Fibroblast of upper back skin (primary cell): ENCODE measurements at regions not wholly inside any gene's neighbourhood (a gene's known extent, or its start where the extent isn't known, plus 50 kb on each side); places are given as distances from the start of the nearest gene placed in this dataset.

Source experiments
- DNase-seq: peaks from one replicate; pipeline ENCODE4 v3.0.0-alpha.2; 2013

DNA sequence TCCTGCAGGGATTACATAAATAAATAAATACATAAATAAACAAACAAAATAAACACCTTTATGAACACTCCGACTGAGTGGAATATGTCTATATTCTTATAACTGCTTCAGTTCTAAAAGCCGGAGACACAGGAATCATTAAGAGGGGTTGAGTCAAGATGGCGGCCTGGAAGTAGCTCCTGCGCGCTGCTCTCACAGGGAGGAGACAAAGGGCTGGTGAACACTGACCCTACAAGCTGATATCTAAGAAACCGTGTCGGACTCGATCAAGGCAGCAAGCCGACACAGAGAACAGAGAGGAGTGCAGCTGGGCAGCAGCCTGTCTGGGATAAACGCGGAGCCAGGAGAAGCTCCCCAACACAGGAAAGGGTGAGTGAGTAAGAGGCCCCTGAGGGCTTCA is 1098.6 kb upstream of the NCAM2 start:
- DNase-seq = no peak

DNA sequence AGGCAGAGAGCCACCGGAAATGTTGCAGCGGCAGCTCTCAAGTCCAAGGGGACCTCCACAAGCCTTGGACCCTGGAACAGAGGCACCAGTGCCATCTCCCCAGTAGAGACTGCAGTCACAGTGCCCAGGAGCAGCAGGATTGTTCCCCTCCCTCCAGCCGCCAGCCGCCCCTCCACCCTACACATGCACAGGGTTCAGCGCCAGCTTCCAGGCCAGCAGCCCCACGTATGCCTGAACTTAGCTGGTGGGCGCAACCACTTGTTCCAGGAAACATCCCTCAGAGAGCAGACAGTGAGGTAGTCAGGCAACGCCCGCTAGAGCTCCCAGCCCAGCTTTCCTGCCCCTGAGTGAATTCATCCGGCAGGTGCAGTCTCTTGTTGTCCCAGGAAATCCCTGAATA is 1098.1 kb upstream of the NCAM2 start:
- DNase-seq = no peak

DNA sequence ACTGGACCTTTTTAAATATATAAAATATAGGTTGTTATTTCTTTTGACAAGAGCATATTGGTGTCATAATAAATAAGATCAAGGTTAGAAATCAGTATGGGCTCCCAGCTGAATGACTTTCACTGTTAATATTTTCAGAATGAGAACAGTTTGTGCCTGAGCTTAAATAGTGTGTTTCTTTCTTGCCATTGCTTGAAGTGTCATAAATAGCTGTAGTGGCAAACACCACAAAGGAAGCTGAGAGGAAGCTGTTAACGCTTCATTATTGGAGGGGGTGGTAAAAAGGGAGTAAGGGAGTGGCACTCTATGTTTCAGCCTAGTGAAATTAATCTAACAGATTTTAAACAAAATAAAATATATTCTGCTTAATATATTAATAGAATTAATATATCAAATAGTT is 1089.8 kb upstream of the NCAM2 start:
- no peak for DNase-seq

DNA sequence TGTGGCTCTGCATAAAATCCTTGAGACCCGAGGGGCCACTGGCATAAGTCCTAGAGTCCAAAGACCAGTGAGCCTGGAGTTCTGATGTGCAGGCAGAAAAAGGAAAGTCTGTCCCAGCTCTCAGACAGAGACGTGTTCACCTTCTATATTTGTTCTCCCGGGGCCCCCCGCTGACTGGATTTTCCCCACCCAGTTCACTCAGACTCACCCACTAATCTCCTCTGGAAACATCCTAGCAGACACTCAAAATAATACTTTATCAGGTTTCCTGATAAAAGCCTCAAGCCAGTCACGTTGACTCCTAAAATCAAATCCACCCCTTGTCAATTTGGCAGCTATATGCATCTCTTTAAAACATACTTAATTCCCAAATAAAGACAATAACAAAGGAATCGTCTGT is 1084.2 kb upstream of the NCAM2 start:
- no peak for DNase-seq

DNA sequence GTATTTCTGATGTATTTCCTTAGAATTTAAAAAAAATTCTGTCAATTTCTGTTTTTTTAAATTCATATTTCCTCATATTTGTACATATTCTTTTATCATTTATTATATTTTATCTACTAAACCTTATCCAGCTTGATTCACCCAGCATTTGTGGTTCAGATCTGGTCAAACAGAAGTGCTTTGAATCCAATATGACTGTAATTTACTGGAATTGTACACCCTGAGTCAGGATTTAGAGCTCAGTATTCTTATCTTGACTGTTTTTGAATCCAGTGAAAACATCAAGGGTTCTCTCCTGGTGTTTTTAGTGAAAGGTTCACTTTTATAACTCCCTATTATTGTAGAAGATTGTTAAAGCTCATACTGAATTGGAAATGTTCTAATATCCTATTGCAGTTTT is 1077.0 kb upstream of the NCAM2 start:
- DNase-seq = no peak

DNA sequence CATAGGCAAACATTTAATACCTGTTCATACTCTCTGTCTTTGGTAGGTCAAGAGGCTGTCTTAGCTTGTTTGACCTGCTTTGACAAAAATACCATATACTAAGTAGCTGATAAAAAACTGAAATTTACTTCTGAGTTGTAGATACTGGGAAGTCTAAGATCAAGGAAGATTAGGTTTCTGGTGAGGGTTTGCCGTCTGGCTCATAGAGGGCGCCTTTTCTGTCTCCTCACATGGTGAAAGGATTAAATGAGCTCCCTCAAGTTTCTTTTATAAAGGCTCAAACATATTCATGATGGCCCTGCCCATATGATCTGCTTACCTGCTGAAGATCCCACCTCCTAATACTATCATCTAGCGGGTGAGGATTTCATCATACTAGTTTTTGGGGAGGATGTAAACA is 1076.1 kb upstream of the NCAM2 start:
- DNase-seq = no peak

DNA sequence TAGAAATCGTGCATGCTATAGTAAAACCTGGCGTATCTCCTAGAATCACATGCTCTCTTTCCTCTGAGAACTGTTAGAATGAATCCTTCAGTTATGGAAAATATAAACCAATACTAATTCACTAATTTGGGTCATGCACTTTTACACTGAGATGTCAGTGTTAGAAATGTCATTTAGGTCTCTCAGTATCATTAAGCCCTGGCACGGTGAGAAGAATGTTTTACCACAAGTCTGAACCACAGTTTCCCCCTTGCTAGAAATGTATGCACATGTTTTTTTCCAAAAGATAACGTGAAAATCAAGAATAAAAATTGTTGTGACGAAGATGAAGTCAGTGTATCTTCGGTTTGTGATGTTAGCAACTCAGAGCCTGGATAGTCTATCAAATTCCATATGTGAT is 1062.7 kb upstream of the NCAM2 start:
- no peak for DNase-seq

DNA sequence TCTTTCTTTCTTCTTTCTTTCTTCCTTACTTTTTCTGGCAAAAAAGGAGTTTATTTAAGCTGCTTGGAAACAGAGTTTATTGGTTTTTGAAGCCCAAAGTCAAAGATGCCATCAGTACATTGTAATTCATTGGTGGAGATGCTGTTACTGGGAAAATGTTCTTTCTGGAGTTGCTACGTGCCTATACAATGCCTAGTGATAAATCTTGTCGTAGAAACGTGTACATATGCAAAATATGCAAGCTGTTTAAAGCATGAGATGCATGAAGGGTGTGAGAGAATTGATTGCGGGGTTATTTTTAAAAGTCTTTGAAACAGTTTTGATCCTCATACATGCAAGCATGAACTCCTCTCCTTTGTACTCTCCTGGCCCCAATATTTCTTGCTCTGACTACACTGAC is 1060.6 kb upstream of the NCAM2 start:
- DNase-seq = no peak

DNA sequence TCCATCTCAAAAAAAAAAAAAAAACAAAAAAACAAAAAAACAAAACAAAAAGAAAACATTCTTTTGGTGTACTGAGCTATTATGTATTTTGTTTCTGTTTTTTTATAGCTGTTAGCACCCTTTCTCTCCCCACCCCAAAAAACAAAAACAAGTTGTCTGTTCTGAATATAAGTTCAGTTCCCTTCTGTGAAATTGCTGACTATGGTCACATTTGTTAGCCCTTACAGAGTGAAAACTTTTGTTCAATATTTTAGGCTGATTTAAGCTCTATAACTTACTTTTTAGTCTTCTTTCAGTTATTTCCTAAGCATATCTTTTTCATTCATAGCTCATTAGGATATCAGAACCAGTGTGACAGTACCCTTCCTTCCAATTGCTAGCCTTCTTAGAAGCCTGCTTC is 1056.6 kb upstream of the NCAM2 start:
- DNase-seq = no peak

DNA sequence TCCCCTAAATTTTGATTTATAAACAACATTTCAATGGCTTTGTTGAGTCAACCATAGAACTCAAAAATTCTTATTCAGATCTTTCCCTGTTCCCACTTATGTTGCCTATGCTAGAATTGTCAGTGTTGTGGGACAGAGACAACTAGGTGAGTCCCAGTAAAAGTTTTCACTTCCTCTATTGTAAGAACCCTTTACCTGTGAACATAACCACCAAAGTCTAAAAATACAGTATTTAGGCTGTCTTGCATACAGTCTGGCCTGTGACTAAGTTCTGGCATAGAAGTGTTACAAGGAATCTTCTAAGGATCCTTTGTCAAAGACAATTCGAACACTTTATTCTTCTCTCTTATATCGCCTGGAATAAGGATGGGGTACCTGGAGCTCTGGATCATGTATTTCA is 1047.9 kb upstream of the NCAM2 start:
- DNase-seq = no peak

DNA sequence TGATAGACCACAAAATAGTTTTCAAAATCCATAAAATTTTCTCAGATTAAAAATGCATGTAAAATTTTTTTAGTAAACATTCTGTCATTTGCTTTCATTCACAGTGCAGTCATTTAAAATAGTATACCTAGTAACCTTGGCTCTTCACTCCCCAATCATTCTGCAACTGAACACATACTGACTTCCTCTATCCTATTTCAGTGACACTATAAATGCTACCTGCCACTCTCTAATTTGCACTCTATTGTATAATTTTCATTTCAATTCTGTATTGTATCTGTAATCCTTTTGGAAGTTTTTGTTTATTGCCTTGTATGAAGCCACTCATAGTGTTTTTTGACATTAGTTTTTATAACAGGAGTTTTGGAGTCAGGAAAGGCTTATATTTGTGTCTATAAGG is 1029.1 kb upstream of the NCAM2 start:
- DNase-seq = no peak

DNA sequence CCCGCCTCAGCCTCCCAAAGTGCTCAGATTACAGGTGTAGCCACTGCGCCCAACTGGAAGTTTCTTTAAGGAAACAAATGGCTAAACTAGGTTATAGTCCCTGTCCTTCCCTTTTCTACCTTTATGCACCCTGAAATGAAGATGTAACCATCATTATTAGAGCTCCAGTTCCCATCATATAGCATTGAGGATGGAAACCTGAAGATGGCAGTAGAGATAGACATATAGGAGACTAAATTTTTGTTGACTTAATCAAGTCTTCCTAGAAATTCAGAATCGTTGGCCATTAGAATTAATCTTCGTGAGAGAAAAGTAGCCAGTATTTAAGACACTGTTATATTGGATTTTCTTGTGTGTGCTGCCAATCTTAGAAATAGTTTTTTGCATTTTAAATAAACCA is 1016.3 kb upstream of the NCAM2 start:
- DNase-seq = no peak

DNA sequence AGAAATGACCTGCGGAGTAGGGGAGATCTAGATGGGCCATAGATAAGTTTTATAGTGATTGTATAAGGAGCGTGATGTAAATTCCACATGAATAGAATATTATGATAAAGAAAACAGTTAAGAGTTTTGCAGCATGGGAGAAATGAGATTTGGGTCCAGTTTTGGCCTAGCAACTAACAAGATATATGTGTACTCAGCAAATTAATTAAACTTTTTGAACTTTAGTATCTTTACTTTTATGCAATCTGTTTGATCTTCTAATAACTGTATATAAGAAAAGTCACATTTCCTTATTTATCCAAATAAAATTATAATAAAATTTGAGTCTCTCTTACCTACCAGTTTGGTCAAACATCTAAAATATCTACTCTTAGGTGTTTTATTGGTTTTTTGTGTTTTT is 1011.8 kb upstream of the NCAM2 start:
- DNase-seq = no peak

DNA sequence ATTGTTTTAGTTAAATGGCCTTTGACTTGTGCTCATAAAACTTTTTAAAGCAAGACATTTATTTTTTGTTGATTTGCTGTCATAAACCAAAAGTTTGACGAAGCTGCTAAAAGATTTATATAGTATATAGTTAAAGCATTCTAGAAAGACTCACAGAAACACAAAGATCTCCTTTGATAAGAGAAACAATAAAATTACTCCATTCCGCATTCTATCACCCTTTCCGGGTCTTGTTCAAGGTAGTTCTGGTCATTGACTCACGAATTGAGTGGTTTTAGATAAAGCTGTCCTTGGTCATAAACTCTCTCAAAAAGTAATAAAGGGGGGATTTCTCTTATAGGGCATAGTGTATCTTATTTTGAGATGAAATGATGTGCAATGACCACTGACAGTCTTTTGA is 1010.5 kb upstream of the NCAM2 start:
- DNase-seq = no peak

DNA sequence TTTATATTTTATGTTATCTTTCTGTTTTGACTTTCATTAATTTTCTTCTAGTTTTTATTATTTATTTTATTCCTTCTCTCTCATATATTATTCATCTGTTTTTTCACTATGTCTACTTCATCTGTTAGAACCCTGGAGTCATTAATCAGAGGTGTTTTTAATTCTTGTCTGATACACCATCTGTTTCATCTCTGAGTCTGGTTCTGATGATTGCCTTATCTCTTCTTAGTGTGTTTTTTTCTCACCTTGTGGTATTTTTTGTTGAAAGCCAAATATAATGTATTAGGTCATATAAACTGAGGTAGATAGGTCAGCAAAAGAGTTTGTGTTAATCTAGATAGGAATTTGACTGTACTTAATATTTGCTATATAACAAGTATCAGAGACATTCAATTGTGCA is 1005.7 kb upstream of the NCAM2 start:
- no peak for DNase-seq

DNA sequence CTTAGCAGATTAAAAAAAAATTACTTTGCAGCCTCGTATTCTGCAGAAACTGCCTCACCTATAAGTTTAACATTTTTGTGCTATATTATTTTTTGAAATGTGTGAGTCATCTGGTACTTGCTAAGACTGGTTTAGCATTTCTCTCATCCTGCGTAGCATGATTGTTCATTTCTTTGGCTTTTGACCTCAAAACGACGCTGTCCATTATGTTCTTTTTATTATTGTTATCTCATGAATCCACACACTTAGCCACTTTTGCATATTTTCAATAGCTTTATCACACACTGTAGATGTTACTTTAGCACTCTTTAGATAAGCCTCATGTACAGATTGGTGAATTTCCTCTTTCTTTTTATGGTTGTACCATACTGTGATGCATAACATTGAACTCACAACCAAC is 1004.9 kb upstream of the NCAM2 start:
- no peak for DNase-seq

DNA sequence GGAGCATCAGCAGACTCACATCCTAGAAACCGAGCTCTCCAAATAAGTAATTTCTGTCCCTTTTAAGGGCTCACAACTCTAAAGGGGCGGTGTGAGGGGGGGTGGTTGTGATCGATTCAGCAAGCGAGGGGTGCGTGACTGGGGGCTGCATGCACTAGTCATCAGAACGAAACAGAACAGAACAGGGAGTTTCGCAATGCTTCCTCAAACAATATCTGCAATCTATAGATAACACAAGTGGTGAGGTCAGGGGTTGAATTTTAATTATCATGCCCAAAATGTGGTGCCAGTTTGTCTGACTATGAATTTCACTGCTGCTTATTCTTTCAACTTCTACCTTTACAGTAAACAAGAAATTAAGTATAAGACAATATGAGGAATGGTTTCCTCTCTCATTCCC is 1003.0 kb upstream of the NCAM2 start:
- DNase-seq = no peak

DNA sequence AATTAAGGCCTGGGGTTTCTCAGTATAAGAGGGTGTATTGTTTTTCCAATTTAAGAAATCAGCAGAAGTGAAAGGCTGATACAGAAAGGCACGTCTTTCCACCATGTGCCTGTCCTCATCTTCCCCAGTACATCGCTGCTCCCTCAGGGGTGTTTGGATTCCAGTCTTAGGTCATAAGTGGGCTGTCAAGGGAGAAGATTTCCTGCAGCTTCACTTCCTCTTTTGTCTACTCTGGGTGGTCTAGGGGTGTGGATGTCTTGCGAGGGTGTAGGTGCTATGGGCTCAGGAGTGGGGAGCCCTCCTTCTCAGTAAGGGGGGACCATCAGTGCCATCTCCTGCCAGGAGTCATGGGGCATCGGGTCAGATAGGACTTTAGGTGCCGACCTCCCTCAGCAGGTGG is 999.8 kb upstream of the NCAM2 start:
- no peak for DNase-seq

DNA sequence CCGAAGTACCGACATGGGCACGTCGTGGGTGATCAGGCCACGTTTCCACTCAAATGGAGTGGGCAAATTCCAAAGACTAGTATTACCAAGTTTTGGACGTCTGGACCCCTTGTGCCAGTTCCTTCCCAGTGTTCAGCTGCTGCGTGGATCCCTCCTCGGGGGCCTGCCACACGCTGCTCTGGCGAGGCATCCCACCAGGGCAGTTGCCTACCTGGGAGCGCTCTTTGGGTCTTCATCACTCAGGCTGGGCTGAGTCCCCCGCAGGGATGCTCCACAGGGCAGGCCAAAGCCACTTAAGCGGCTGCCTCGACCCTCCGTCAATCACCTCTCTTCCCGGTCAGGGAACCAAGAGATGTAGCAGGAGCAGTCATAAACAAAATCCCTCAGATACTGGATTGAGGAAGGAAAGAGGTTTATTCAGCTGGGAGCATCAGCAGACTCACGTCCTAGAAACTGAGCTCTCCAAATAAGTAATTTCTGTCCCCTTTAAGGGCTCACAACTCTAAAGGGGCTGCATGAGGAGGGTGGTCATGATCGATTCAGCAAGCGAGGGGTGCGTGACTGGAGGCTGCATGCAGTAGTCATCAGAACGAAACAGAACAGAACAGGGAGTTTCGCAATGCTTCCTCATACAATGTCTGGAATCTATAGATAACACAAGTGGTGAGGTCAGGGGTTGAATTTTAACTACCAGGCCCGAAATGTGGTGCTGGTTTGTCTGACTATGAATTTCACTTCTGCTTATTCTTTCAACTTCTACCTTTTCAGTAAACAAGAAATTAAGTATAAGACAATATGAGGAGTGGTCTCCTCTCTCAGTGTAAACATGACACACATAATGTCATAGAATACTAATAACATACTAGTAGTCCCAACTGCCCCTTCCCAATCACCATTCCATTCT is 998.6 kb upstream of the NCAM2 start:
- no peak for DNase-seq

DNA sequence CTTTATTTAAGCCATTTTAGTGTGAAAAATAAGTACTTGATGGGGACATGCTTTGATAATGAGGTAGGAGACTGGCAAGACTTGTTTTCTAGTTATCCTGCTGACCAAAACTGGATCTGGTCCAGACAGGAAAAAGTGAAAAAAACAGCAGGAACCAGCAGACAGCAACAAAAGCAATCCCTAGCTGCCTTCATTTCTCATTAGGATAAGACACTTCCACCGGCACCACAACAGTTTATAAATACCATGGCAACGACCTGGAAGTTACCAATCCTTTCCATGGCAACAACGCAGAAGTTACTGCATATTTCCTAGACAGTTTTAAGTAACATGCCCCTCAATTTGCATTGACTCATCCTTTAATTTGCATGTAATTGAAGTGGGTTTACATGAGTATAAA is 993.8 kb upstream of the NCAM2 start:
- DNase-seq = no peak

DNA sequence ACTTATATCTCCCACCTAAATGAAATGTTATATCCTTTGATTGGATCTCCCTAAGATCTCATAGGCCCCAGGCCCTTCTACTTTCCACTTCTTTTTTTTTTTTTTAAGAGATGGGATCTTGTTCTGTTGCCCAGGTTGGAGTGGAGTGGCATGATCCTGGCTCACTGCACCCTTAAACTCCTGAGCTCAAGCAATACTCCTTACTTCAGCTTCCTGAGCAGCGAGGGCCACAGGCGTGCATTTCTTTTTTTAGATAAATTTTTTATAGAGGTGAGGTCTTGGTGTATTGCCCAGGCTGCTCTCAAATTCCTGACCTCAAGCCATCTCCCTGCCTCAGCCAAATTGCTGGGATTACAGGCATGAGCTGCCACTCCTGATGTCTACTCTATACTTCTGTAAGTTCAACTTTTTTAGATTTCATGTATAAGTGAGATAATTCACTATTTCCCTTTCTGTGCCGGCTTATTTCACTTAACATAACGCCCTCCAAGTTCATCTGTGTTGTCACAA is 987.5 kb upstream of the NCAM2 start:
- no peak for DNase-seq

DNA sequence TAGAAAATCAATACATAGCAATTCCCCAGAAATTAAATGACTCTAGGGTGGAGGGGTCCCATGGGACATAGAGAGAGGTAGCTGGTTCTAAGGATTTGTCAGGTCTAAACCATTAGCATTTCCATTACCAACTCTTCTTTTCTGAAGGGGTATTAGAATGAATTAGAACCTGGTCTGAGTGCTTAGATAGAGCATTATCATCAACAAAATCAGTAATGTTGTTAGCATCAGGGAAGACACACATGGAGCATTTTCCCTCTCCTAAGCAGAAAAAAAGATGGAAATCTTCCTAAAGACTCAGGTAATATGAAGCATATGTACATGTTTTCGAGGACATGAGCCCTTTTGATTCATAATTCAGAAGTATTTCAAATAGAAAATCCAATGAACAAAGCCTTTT is 984.4 kb upstream of the NCAM2 start:
- DNase-seq = no peak

DNA sequence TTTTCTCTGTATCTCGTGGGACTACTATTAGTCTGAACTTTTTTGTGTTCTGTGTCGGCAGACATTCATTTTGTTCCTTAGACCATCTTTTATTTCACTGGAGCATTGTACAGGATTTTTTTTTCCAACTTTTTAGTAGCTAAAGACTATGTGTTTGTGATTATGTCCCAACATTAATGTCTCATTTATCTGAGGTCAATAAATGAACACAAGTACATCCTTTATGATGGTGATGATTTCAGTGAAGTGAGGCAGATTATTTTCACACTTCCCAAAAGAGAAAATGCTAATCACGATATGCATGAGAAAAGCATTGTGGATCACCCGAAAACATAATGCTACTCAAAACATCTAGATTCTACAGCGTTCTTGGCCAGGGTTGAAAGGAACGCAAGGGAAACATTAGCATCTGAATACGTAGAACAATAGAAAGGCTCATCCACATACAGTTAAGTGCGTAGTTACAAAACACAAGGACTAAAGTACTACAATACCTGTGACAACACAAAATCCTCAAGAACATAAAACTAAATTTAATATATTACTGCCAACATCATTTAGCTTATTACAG is 981.7 kb upstream of the NCAM2 start:
- DNase-seq = no peak

DNA sequence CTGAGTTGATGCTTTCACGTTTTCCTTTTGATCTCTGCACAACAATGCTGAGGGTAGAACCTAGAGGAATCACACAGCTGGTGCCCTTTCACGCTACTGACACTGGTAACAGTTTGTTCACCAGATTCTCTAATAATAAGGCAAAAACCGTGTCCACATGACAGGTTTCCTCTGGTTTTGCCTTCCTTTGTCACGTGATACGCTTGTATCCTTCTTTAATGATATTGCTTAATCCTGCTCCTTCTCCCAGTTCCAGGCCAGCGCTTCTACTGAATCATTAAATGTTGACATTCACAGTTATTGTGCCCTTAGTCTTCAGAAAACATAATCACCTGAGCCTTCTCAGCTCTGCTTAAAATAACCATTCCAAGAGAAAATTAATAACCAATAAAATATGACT is 978.2 kb upstream of the NCAM2 start:
- no peak for DNase-seq

DNA sequence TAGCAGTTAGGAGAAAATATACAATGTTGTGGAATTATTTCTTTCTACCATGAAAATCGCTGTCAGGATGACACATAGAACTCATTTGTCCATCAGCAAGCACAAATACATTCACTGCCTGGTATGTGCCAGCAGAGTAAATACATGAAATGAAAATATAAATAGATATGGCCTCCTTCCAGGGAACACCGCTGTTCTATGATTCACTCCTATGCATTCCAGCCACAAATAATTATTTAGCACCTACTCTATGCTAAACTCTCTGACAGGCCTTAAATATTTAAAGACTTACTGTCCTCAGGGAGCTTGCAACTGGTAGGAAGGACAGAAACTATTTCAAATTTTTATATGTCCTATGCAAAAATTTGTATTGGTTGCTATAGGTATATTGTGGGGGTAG is 975.0 kb upstream of the NCAM2 start:
- no peak for DNase-seq
